Neutrophil (primary cell): ENCODE measurements at regions not wholly inside any gene's neighbourhood (a gene's known extent, or its start where the extent isn't known, plus 50 kb on each side); places are given as distances from the start of the nearest gene placed in this dataset.

Experiments used
- H3K27ac ChIP-seq: fragments of 200-600 bp; sonication (generic); 2 replicates; pipeline ENCODE4 v1.5.1; 2016; ENCODE audit warnings: mild to moderate bottlenecking, moderate library complexity
- H3K27me3 ChIP-seq: fragments of 200-600 bp; sonication (generic); 2 replicates; pipeline ENCODE4 v1.6.0; 2016; ENCODE audit warnings: mild to moderate bottlenecking
- H3K36me3 ChIP-seq: fragments of 200-600 bp; sonication (generic); 2 replicates; pipeline ENCODE4 v1.5.1; 2017
- H3K4me1 ChIP-seq, 2 experiments: fragments of 200-600 bp in 1 of 2; sonication (generic) in 1 of 2; 1 replicate in 1 of 2; 2 replicates in 1 of 2; pipeline versions ENCODE4 v1.5.1 to v1.6.1; 2013 to 2016; ENCODE audit warnings: low read depth in 1 of 2, low read length in 1 of 2, mild to moderate bottlenecking in 1 of 2, moderate library complexity in 1 of 2; ENCODE audit not compliant: control insufficient read depth in 1 of 2, insufficient read depth in 1 of 2
- H3K4me3 ChIP-seq, 2 experiments: fragments of 200-600 bp in 1 of 2; sonication (generic) in 1 of 2; 1 replicate in 1 of 2; 2 replicates in 1 of 2; pipeline ENCODE4 v1.5.1; 2013 to 2016; ENCODE audit warnings: low read depth in 1 of 2, low read length in 1 of 2, mild to moderate bottlenecking in 1 of 2, moderate library complexity in 1 of 2
- H3K9me3 ChIP-seq: fragments of 200-600 bp; sonication (generic); 2 replicates; pipeline ENCODE4 v1.5.1; 2016
- CTCF ChIP-seq: fragments of 200-600 bp; sonication (generic); IDR thresholded peaks from 2 replicates; pipeline ENCODE4 v1.5.1; 2016; ENCODE audit warnings: antibody characterized with exemption

GRCh38 chr7:155908385-155908784 lies 96.1 kb upstream of the SHH start:
- H3K27me3 ChIP-seq: no peaks in the 10 kb centered on the region
- no peaks in the 10 kb centered on the region for H3K36me3 ChIP-seq
- H3K4me3 ChIP-seq: no peak overlapping the region
- H3K27ac ChIP-seq: no peak overlapping the region
- no peaks in the 10 kb centered on the region for H3K9me3 ChIP-seq
- TF ChIP-seq CTCF: no peak
- H3K4me1 ChIP-seq: no peaks in the 10 kb centered on the region

GRCh38 chr7:155907450-155908200 lies 95.4 kb upstream of the SHH start:
- no peaks in the 10 kb centered on the region for H3K27me3 ChIP-seq
- no peak overlapping the region for H3K4me3 ChIP-seq
- TF ChIP-seq CTCF: no peak
- H3K9me3 ChIP-seq: no peaks in the 10 kb centered on the region
- H3K4me1 ChIP-seq: no peaks in the 10 kb centered on the region
- H3K27ac ChIP-seq: no peak overlapping the region
- no peaks in the 10 kb centered on the region for H3K36me3 ChIP-seq

- no peaks in the 10 kb centered on the region for H3K27me3 ChIP-seq
- no peaks in the 10 kb centered on the region for H3K36me3 ChIP-seq
- no peaks in the 10 kb centered on the region for H3K4me1 ChIP-seq
- H3K27ac ChIP-seq: no peak overlapping the region
- H3K4me3 ChIP-seq: no peak overlapping the region
- no peak for TF ChIP-seq CTCF
- H3K9me3 ChIP-seq: no peaks in the 10 kb centered on the region
These were observed 88.9 kb upstream of the SHH start for GRCh38 chr7:155901176-155901575.

GRCh38 chr7:155899596-155899995 lies 87.3 kb upstream of the SHH start:
- H3K36me3 ChIP-seq: no peaks in the 10 kb centered on the region
- no peaks in the 10 kb centered on the region for H3K9me3 ChIP-seq
- no peak overlapping the region for H3K4me3 ChIP-seq
- H3K27ac ChIP-seq: no peak overlapping the region
- no peaks in the 10 kb centered on the region for H3K4me1 ChIP-seq
- TF ChIP-seq CTCF: no peak
- no peaks in the 10 kb centered on the region for H3K27me3 ChIP-seq

GRCh38 chr7:155897758-155898386 lies 85.6 kb upstream of the SHH start:
- no peaks in the 10 kb centered on the region for H3K4me1 ChIP-seq
- H3K4me3 ChIP-seq: no peak overlapping the region
- H3K36me3 ChIP-seq: no peaks in the 10 kb centered on the region
- no peak for TF ChIP-seq CTCF
- no peaks in the 10 kb centered on the region for H3K27me3 ChIP-seq
- no peaks in the 10 kb centered on the region for H3K9me3 ChIP-seq
- H3K27ac ChIP-seq: no peak overlapping the region
